ENCODE measurements at regions not wholly inside any gene's neighbourhood (a gene's known extent, or its start where the extent isn't known, plus 50 kb on each side); places are given as distances from the start of the nearest gene placed in this dataset.

- TF ChIP-seq POLR2A (IDR thresholded peaks at IDR 0.05) (no peak), CTCF (IDR thresholded peaks at IDR 0.05) (no peak)
- WGBS, 4 donors: 58 to 68% (median 65%) methylated on average over 6 of the region's 6 CpGs
- Histone ChIP-seq H3K4me1 (peaks cover 0 to 16% (median 0%) of the 10 kb centered on the region in 12 donors), H3K4me3 (no peak overlapping the region), H3K9me3 (no peaks in the 10 kb centered on the region), H3K27me3 (peaks cover 6 to 66% (median 25%) of the 10 kb centered on the region in 9 donors), H3K27ac (no peak overlapping the region), H3K36me3 (no peaks in the 10 kb centered on the region)
- no peak for ATAC-seq
- intact Hi-C loops (cut with DNase I): no loop called here
- no peak for DNase-seq
Measured at GRCh38 chr12:125193376-125194152, 128.3 kb downstream of the AACS start.

GRCh38 chr12:125194163-125194773 lies 129.0 kb downstream of the AACS start:
- H3K4me1 ChIP-seq: peaks cover 0 to 9% (median 0%) of the 10 kb centered on the region in 12 donors
- no peak for DNase-seq
- no peak for ATAC-seq
- H3K4me3 ChIP-seq: no peak overlapping the region
- WGBS, 4 donors: 8 to 17% (median 12%) methylated on average over 18 to 19 of the region's 19 CpGs
- intact Hi-C loops (cut with DNase I): no loop called here
- no peak for TF ChIP-seq POLR2A (IDR thresholded peaks at IDR 0.05)
- TF ChIP-seq CTCF (IDR thresholded peaks at IDR 0.05): no peak
- no peaks in the 10 kb centered on the region for H3K9me3 ChIP-seq
- H3K36me3 ChIP-seq: no peaks in the 10 kb centered on the region
- peaks cover 6 to 66% (median 19%) of the 10 kb centered on the region in 9 donors for H3K27me3 ChIP-seq
- H3K27ac ChIP-seq: no peak overlapping the region

- Histone ChIP-seq H3K27me3 (peaks cover under 1 to 64% (median 12%) of the 10 kb centered on the region in 9 donors), H3K27ac (no peak overlapping the region), H3K4me1 (peaks cover 0 to 9% (median 0%) of the 10 kb centered on the region in 12 donors), H3K4me3 (no peak overlapping the region), H3K36me3 (no peaks in the 10 kb centered on the region), H3K9me3 (no peaks in the 10 kb centered on the region)
- 49 to 59% (median 51%) methylated on average over 8 of the region's 8 CpGs for WGBS, 4 donors
- TF ChIP-seq POLR2A (IDR thresholded peaks at IDR 0.05): no peak
- no peak for DNase-seq
- intact Hi-C loops (cut with DNase I): no loop called here
- no peak for ATAC-seq
Measured at GRCh38 chr12:125194987-125195386, 129.8 kb downstream of the AACS start.

GRCh38 chr12:125197326-125197725 lies 132.1 kb downstream of the AACS start:
- no peaks in the 10 kb centered on the region for H3K36me3 ChIP-seq
- intact Hi-C loops (cut with DNase I): no loop called here
- ATAC-seq: no peak
- H3K4me3 ChIP-seq: no peak overlapping the region
- H3K27me3 ChIP-seq: peaks cover 0 to 48% (median 6%) of the 10 kb centered on the region in 9 donors
- H3K27ac ChIP-seq: no peak overlapping the region
- 86 to 87% (median 86%) methylated on average over 4 of the region's 4 CpGs for WGBS, 4 donors
- H3K9me3 ChIP-seq: peaks cover 0 to 8% (median 0%) of the 10 kb centered on the region in 12 donors
- H3K4me1 ChIP-seq: peaks cover 0 to 9% (median 0%) of the 10 kb centered on the region in 12 donors
- TF ChIP-seq POLR2A (IDR thresholded peaks at IDR 0.05): no peak
- TF ChIP-seq CTCF (IDR thresholded peaks at IDR 0.05): no peak
- no peak for DNase-seq

All from heart left ventricle (tissue), 16 donors.